ENCODE measurements at regions not wholly inside any gene's neighbourhood (a gene's known extent, or its start where the extent isn't known, plus 50 kb on each side); places are given as distances from the start of the nearest gene placed in this dataset.

DNA sequence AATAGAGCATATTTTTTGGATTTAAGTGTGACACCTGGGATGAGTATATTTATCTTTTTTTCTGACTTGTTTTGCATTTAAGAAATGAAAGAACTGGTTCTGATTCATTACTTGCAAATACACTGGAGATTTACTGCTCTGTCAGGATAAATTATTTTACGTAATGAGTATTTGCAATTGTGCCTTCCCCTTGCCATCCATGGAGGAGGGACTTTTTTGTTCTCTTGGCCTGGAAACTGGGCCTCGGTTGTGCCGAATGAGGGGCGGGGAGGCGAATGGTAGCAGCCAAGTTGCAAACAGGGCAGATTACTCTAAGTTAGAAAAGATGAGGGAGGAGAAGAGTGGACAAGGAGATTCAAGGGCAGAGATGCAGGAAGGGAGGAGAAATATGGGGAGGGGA lies 308.7 kb downstream of the ATP23 start:
- TF ChIP-seq ZFX (IDR thresholded peaks at IDR 0.05; ENCODE audit: borderline replicate concordance): no peak
- TF ChIP-seq, protein P1, sequence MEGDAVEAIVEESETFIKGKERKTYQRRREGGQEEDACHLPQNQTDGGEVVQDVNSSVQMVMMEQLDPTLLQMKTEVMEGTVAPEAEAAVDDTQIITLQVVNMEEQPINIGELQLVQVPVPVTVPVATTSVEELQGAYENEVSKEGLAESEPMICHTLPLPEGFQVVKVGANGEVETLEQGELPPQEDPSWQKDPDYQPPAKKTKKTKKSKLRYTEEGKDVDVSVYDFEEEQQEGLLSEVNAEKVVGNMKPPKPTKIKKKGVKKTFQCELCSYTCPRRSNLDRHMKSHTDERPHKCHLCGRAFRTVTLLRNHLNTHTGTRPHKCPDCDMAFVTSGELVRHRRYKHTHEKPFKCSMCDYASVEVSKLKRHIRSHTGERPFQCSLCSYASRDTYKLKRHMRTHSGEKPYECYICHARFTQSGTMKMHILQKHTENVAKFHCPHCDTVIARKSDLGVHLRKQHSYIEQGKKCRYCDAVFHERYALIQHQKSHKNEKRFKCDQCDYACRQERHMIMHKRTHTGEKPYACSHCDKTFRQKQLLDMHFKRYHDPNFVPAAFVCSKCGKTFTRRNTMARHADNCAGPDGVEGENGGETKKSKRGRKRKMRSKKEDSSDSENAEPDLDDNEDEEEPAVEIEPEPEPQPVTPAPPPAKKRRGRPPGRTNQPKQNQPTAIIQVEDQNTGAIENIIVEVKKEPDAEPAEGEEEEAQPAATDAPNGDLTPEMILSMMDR (IDR thresholded peaks at IDR 0.05): no peak
- H3K27ac ChIP-seq: no peak overlapping the region

DNA sequence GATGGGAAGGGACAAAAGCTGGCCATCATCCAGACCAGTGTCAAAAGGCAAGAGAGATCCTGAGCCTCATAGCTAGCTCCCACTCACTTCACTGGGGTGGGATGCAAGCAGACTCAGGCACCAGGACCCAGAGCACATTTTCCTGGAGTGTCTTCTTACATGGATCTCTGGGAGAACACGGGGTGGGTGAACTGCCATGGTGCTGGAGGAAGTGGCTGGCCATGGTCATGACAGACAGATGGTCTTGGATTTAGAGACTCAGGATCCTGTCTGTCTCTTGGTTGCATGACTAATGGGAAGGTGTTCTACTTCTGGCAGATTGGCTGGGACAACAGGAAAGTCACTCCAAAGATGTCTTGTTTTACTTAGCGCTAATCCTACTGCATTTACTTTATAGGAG lies 311.5 kb downstream of the ATP23 start:
- TF ChIP-seq, protein P1 (IDR thresholded peaks at IDR 0.05): no peak
- no peak for TF ChIP-seq ZFX (IDR thresholded peaks at IDR 0.05; ENCODE audit: borderline replicate concordance)
- no peak overlapping the region for H3K27ac ChIP-seq

DNA sequence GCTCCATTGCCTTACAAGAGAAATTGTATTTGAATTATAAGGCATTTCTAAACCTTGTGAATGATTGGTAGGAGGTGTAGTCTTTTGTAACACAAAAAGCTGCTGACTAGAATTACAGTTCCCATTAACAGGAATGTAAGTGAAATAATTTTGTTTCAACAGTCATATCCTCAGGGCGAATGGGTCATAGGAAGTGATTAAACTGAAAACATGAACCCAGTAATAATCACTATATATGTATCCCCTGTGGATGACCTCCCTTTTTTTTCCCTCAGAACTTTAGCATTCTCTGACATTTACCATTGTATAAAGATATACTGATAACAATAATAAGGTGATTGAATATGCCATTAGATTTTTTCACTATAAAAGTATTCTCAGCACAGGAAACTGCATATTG lies 312.3 kb downstream of the ATP23 start:
- no peak overlapping the region for H3K27ac ChIP-seq
- TF ChIP-seq, protein P1 (IDR thresholded peaks at IDR 0.05): no peak

DNA sequence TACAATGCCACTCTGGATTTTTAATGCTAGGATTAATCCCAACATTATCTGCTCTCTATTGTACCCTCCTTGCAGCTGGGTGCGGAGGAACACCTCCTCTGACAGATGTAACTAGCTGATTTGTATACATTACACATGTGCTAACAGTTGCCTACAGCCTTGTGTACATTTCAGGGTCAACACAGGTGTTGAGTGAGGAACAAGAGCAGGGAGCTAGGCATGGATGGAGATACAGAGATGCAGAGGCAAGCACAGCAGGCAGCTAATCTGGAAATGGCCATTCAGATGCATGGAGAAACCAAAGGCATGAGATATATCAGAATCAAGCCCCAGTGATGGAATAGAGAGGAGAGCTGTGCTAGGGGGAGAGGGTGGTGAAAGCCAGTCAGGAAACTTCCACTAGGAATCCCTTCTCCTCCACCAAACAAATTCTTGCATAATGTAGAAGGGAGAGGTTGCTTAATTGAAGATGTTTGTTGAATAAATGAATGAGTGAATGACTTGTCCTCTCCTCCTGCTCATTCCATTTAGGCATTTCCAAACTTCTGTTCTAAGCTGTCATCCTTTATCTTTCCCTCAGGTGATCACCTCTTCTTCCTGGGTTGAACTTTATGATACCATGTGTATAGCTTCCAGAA lies 313.2 kb downstream of the ATP23 start:
- TF ChIP-seq, protein P1 (IDR thresholded peaks at IDR 0.05): no peak
- TF ChIP-seq ZFX (IDR thresholded peaks at IDR 0.05; ENCODE audit: borderline replicate concordance): no peak

DNA sequence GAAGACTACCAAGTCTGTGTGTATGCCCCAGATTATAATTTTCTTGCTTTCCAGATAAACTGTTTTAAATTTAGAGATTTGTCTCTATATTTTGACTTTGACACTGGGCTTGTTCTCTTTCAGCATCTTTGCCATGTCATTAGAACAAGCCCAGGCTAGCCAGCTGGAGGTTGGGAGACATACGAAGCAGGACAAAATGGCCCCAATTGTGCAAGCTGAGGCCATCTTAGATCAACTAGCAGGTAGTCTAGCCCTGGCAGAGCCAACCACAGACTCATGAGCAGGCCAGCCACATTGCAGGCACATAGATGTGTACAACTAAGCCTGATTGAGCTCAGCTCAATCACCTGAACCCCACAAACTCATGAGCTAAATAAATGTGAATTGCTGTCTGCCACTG lies 321.4 kb downstream of the ATP23 start:
- no peak for TF ChIP-seq ZFX (IDR thresholded peaks at IDR 0.05; ENCODE audit: borderline replicate concordance)
- TF ChIP-seq, protein P1 (IDR thresholded peaks at IDR 0.05): no peak
- no peak overlapping the region for H3K27ac ChIP-seq

More for the DNA sequence above, 313.2 kb downstream of the ATP23 start:
- no peak overlapping the region for H3K27ac ChIP-seq

DNA sequence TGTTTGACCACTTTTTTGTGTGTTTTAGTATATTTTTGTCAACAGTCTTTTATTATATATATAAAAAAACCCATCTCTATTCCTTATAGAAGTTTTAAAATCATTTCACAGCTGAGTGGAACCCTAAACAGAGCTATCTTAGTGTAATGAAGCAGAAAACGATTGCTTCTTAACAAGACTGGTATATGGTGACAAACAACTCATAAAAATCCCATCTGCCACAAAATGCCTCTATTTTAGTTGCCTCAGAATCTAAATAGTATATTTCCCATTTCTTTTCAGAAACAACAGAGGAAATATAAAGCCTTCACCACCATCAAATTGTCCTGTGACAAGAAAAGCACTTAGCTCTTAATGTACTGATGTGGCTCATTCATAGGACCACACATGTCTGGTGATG lies 322.4 kb downstream of the ATP23 start:
- no peak overlapping the region for H3K27ac ChIP-seq
- TF ChIP-seq, protein P1 (IDR thresholded peaks at IDR 0.05): no peak
- no peak for TF ChIP-seq ZFX (IDR thresholded peaks at IDR 0.05; ENCODE audit: borderline replicate concordance)

DNA sequence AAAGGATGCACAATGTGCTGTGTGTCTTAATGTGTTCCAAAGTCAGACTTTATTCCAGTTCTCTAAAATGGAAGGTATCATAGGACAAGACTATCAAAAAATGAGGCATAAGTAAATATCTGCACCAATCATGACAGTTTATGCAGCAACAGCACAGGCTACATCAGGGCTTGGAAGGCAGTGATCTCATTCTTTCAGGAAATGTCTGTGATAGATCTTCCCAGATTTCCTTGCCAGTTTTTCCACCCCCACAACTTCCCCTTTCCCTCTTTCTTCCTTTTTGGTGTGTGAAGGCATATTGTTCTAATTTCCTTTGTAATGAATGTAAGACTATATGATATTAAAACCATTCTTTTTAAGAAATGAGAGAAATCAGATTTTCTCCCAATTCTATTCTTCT lies 326.7 kb downstream of the ATP23 start:
- TF ChIP-seq, protein P1 (IDR thresholded peaks at IDR 0.05): no peak
- no peak for TF ChIP-seq ZFX (IDR thresholded peaks at IDR 0.05; ENCODE audit: borderline replicate concordance)

More for the DNA sequence above, 326.7 kb downstream of the ATP23 start:
- no peak overlapping the region for H3K27ac ChIP-seq
